HT-29 (cell line): ENCODE measurements at regions not wholly inside any gene's neighbourhood (a gene's known extent, or its start where the extent isn't known, plus 50 kb on each side); places are given as distances from the start of the nearest gene placed in this dataset.

ENCODE experiments used
- DNase-seq: peaks from one replicate; pipeline ENCODE4 v3.0.0-alpha.2; 2015; ENCODE audit warnings: low spot score

DNA sequence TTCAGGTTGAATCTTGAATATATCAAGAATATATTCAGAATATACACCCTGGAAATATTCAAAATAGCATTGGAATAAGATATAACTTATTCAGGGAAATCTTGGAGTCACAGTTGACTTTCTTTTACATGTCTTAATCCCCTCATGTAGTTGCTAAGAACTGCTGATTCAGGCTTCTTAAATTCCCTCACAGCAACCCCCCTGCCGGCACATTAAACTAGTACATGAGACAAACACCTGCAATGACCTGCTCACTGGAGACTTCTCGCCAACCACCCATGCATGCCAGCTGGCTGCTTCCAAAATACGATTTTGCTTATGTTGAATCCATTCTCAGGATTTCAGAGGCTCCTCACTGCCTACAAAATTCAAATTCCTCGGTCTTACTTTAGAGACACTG lies 997.1 kb downstream of the EFNB2 start:
- DNase-seq: no peak

DNA sequence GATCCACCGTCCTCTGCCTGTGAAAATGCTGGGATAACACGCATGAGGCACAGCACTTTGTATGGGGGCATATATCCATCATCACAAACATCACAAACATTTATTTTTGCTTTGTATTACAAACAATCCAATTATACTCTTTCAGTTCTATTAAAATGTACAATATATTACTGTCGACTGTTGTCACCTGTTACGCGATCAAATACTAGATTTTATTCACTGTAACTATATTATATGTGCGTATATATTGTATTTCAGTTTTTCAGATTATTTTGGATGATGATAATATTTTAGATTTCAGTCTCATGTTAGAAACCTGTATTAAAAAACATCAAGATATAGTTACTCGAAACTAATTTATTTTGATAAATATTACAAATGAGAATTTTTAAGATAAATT lies 998.3 kb downstream of the EFNB2 start:
- DNase-seq: no peak

DNA sequence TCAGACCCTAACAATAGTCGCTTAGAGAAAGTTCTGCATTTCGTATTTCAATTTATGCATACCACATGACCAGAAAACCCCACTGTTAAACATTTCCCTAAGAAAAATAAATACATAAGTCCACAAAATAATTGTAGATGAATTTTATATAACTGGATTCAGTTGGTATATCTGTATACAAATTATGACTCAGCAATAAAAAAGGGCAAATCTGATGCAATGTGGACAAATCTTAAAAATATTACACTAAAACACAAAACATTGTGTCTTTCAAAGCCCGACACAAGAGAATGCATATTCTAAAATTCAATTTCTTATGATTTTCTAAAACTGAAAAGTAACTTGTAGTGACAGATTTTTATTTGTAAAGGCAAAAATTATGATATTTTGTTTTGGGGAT lies 1005.0 kb downstream of the EFNB2 start:
- DNase-seq: no peak

DNA sequence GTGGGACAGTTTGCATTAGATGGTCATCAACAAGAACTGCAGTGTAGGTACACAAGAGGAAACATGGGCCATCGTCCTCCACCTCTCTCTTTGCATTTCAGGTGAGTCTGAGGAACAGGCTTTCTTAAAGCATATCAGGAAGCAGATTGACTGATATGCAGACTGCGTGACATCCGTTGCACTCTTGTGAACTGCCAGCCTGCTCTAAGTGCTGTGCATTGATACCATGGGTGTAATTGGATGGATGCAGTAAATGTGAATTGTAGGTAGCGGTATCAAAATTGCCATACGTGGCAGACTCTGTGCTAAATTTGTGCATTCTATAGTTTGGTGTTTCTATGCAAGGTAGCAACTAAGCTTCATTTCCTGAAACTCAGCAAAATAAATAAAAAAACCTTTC lies 1008.3 kb downstream of the EFNB2 start:
- no peak for DNase-seq

DNA sequence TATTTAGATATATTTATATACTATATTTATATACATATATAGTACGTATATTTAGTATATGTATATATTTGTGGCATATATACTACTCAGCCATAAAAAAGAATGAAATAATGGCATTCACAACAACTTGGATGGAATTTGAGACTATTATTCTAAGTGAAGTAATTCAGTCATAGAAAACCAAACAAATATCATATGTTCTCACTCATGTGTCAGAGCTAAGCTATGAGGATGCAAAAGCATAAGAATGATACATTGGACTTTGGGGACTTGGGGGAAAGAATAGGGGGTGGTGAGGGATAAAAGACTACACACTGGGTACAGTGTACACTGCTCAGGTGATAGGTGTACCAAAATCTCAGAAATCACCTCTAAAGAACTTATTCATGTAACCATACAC lies 1015.7 kb downstream of the EFNB2 start:
- DNase-seq: no peak

DNA sequence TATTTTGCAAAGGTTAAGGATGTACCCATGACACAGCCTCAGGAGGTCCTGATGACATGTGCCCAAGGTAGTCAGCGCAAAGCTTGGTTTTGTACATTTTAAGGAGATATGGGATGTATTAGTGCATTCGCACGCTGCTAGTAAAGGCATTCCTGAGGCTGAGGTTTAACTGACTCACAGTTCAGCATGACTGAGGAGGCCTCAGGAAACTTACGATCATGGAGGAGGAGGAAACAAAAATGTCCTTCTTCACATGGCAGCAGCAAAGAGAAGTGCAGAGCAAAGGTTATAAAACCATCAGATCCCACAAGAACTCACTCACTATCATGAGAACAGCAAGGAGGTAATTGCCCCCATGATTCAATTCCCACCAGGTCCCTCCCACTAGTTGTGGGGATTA lies 1017.4 kb downstream of the EFNB2 start:
- no peak for DNase-seq

DNA sequence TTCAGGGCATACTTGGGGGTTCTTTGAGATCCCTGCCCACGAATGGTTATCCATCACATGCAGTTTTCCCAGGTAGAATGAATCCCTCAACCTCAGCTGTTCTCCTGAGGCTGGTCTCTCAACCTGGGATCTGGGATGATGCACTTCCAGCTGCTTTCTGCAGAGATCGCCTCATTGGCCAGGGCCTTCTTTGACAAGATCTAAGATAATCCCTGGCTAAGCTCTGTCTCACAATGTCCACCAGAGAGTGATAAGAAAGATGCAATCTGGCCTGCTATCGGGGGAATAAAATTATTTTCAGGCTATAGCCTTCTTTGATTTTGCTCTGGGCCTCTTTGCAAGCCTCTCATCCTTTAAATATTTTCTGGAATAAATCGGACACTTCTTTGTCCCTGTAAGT lies 1021.1 kb downstream of the EFNB2 start:
- DNase-seq: no peak

DNA sequence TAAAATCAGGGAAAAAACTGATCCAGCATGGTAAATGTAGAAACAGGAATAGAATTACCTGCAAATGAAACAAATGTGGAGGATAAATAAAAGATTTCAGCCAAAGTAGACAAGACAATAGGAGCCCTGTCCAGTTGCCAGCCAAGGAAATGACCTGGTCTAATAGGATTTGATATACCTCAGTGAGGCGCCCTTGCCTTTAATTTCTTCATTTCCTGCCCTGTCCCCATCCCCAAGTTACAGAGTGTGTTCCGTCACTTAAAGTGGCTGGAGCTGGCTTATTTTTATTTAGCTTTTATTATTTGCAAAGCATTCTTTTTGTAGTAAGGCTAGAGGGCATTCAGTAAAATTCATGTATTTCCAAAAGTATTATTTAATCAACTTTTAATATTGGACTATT lies 1022.0 kb downstream of the EFNB2 start:
- DNase-seq: peak; percentile 18

DNA sequence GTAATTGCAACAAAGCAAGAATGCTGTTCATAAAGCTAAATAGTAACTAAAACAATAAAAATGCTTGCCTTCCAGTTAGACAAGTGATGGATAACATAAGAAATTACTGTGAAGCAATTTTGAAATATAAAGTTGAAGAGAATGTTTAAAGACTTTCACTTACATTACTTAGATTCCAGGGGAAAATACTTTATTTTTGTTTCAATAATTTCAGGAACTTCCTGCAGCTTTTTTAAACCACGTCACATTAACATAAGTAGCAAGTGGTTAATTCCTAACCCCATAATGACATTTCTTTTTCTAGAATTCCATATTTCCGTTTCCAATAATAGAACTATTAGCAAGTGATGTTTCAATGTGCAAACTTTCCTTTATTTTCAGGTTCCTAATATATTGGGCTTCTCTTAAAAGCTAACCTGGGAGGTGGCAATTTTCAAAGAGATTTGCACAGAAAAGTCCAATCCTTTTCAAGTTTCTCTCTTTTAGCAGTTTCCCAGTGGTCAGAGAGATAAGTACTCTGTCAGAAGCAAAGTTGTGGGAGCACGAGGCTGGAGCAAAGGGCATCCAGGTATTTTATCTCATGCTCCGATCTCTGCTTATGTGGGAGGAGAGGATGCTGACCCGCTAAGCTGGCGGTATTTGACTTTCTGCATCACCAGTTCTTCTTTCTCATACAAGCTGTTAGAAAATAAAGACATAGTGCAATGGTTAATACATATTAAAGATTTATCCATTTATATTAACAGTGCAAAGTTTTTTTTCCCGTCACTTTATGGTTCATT lies 1025.3 kb downstream of the EFNB2 start:
- DNase-seq: no peak

DNA sequence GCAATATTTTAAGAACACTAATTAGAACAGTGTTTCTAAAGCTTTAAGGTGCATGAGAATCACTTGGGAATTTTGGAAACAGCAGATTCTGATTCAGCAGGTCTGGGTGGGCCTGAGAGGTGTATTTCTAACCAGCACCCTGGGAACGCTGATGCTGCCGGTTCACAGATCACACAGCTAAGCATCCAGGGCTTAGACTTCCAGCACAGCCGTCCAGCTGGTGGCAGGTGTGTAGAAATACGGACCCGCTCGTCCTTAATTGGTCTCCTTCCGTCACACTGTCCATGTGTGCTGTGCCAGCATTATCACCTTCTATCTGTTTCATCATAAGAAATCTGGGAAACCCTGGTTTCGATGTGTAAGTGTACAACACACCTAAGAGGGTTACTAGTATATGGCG lies 1029.0 kb downstream of the EFNB2 start:
- no peak for DNase-seq

DNA sequence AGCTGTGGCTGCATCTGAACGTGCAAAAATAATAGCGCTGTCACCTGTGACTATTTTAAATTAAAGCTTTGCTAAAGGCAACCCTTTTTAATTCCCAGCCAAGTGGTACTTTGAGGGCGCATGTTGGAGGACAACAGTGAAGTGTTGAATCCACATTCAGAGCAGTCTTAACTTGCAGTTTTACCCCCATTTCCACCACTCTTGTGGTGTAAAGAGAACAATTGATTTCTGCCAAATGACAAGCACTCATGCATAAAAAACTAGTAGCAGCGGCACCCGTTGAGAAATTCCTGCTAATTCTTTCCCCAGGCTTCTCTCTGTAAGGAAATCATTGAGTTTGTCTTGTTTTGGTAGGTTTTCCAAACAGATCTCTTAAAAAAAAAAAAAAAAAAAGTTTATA lies 1033.3 kb downstream of the EFNB2 start:
- no peak for DNase-seq

DNA sequence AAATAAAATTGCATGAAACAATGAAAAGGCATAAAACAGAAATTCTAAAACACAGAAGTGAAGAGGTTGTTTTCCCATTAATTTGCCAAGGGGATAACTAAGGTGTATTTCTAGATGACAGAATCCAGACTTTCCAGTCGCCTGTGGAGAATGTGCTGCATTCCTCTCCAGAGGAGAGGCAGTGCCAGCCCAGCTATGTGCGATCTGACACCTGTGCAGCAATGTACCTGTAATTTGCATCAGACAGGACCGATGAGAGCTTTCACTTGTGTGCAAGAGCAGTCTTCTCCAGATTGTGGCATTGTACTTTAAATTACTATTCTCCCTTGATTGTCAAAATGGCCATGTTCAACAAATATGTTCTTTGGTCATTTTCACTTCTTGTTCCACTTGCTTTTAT lies 1037.9 kb downstream of the EFNB2 start:
- DNase-seq: peak; percentile 19

DNA sequence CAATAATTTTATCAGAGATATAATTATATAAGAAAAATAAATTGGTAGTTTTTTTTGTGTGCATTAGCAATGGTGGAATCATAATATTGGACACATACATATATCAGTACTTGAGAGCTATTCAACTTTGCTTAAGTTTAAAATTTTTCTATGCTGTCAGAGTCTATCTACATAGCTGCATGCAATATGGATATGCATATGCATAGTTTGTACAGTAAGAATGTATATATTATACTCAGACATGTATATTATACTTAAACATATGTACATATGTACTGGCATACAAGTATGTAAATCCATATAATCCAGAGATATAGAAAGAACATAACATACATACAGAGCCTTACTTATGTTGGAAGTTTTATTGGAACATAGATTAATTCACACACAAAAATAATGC lies 1043.2 kb downstream of the EFNB2 start:
- no peak for DNase-seq

DNA sequence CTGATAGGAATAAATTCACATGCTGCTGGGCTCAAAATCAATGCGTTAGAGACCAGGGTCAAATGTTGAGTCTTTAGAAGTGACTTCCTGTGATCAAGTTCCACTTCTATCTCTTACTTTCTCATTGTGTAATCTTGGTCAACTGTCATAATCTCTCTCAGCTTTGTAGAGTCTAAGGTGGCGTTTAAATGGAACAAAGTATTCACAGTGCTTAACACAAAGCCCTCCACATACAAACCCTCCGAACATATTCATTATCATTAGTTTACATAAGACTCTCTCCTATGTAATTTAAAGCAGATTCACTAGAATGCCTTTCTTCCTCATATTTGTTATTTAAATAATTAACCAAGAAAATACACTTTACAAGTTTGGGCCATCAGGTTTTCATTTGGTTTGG lies 1044.1 kb downstream of the EFNB2 start:
- DNase-seq: no peak

DNA sequence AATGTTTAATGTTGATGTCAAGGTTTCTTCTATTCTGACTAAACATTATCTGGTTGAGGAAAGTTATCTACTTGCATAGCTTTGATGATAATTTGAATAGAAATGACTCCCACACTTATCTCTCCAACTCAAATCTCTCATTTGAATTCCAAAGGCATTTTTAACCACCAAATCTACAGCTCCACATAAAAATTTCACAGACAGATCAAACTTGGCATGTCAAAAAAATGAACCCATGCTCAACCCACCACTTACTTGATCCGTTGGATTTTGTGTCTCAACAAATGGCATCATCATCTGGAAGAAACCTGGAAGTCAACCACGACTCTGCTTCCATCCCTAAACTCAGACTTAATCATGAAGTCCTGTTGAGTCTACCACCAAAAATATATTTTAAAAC lies 1050.4 kb downstream of the EFNB2 start:
- DNase-seq: no peak

DNA sequence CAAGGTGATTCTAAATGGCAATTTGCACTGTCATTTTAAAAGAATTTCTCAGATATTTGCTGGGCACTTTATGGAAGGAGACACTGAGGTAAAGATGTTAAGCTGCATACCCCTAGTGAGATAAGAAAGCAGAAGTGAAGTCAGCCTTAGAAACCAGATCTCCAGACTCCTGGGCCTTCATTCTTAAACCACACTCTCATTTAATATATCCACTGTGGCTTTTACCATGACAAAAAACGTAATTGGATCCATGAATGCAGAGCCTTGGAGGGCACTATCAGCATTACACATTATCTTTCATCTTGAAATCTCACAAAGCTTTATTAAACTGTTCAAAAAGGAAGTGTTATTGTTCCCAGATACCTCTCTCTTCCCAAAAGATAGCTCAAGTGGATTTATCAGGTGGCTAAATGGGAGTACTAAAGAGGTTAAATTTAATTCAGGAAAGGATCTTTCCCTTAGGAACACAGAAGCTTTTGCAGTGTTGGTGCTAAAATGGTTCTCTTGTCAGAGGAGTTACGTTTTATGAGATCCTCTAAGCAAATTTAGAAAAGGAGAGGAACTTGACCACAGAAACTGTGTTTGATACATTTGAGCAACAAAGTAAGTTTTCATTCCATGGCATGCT lies 1060.4 kb downstream of the EFNB2 start:
- no peak for DNase-seq

DNA sequence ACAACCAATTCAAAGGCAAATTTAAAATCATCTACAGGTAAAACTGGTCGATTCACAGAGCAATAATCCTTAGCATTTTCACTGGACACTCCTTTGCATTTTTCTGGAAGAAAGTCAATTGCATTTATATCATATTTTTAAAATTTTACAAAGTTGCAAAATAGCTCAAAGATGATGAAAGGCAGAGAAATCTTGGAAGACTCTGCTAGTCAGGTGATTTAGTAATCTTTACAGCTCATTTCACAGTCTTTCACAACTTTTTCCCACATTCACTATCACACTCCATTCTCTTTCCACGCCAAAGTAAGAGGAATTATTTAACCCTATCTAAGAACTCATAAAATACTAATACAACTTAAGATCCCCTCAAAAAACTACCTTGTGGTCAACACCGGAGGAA lies 1063.8 kb downstream of the EFNB2 start:
- DNase-seq: no peak

DNA sequence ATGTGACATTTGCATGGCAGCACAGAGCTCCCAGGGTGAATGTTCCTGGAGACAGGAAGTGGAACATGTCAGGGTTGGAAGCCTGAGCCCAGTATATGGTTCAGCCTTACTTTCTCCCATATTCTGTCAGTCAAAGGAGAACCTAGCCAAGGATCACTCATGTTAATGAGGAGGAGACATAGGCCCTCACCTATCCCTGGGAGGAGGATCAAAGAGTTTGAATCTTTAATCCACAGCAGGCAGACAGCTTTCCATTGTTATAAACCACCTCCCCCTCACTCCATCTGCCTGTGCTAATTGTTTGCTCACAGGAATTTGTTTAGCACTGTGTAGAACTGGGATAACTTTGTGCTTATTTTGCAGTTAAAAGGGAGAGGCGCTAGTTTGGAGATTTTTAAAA lies 1069.1 kb downstream of the EFNB2 start:
- no peak for DNase-seq

DNA sequence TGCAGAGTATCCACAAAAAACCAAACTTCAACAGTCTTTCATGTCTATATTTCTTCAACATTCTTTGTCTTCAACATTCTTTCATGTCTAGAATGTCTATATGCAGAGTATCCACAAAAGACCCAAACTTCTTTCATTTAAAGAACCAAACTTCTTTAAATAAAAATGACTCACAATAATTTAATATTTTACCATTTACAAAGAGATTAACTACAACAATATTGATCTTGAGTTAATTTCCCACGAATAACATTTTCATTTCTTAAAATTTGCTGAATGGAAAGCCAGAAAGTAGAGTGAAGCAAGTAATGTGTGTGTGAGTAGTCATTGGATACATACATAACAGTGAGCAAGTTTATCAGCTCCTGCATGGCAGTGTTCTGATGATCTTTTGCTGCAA lies 1069.7 kb downstream of the EFNB2 start, which contains the start of gene DAOA:
Gene DAOA (plus strand): TSS at position 301 of the 400 bp plus-strand sequence.
- no peak for DNase-seq

DNA sequence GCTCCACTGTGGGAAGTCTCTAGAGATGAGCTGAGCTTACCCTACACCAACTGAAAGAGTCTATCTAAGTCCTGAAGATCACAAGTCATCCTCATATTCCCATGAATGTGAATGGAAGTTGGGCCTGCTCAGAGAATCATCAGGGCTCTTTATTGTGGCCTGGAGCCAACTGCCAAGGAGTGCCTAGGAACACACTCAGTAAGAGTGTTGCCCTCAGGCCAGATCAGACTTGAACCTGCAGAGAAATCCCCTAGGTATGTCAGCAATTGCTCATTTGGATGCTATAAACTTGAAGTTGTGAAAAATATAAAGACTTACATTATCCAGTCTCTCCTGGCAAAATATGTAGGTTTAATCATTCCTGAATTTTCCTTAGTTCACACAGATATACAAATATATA lies 1070.2 kb downstream of the EFNB2 start:
- DNase-seq: no peak

DNA sequence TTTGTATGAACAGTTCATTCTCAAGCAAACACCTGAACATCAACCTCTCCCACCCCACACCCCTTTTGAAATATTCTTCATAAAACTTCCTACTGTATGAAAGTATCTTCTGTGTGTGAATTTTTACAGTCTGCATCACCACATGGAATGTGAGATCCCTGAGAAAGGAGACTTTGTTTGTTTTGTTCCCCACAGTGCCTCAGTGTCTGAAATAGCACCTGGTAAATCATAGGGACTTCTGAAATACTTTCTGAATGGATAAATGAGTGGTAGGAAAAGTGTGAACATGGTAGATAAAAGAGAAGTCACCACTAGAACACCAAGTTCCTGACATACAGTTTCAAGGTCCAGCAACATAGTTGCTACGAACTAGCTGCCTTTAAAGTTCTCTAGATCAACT lies 1071.2 kb downstream of the EFNB2 start:
- DNase-seq: no peak

DNA sequence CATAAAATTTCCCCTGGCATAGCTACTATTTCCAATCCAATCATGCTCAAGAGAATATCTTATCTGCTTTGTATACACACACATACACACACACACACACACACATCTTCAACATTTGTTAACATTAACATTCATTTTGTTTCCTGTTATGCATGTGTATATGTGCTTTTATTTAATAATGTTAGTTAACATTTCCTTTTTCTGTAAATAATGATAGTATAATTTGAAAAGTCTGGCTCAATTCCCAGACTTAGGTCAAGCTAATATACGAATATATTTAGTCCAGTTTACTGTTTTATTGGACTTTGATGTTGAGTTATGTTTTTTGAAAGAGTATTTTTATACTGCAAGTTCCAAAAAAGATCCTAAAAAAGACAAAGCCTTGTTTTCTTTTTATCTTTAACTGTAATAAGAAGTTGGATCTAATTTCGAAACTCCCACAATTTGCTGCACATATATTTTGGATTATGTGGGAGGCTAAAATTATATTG lies 1072.4 kb downstream of the EFNB2 start:
- DNase-seq: no peak

DNA sequence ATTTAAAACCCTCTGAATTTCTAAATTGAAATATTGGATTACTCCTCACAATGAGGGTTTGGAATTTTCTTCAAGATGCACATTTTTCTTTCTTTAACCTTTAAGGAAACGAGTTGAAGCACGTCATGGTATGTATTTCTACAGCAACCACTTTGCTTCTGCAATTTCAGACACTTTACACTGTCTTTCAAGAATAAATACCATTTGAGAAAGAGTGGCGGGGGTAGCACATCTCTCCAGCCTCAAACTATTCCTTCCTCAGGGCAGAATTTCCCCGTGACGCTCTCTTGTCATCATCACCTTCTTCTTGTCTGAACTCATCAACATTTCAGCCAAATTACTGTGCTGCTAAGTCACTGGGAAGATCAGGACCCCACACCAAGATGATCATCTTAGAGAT lies 1073.4 kb downstream of the EFNB2 start:
- no peak for DNase-seq
